ENCODE measurements at regions not wholly inside any gene's neighbourhood (a gene's known extent, or its start where the extent isn't known, plus 50 kb on each side); places are given as distances from the start of the nearest gene placed in this dataset.
A peak's percentile ranks its signal among the peaks of the same experiment; 100 is the strongest.

- H3K27ac ChIP-seq = no peak overlapping the region
- no peak for TF ChIP-seq CTCF (conservative IDR thresholded peaks at IDR 0.05; ENCODE audit: low read depth, low read length)
- no peaks in the 10 kb centered on the region for H3K79me2 ChIP-seq (ENCODE audit: insufficient read depth, low read depth)
- H4K20me1 ChIP-seq (ENCODE audit: insufficient read depth) = no peaks in the 10 kb centered on the region
- no peaks in the 10 kb centered on the region for H3K27me3 ChIP-seq (ENCODE audit: insufficient read depth, low read depth)
- H3K4me1 ChIP-seq (ENCODE audit: low read depth, poor library complexity, severe bottlenecking) = peaks cover 6% of the 10 kb centered on the region
- no peak overlapping the region for H3K4me3 ChIP-seq (IDR thresholded peaks at IDR 0.05; ENCODE audit: insufficient read depth, low read depth, low read length)
- no peak overlapping the region for H3K9ac ChIP-seq
- H3K4me2 ChIP-seq = no peak overlapping the region
- no peak overlapping the region for H2AFZ ChIP-seq (ENCODE audit: low read depth)
- no peaks in the 10 kb centered on the region for H3K36me3 ChIP-seq (ENCODE audit: insufficient read depth)
Observed at GRCh38 chr10:28986856-28987255, 302.0 kb upstream of the LYZL1 start.

- no peak overlapping the region for H3K27ac ChIP-seq
- peaks cover 6% of the 10 kb centered on the region for H3K4me1 ChIP-seq (ENCODE audit: low read depth, poor library complexity, severe bottlenecking)
- H3K4me3 ChIP-seq (IDR thresholded peaks at IDR 0.05; ENCODE audit: insufficient read depth, low read depth, low read length) = no peak overlapping the region
- no peak overlapping the region for H3K9ac ChIP-seq
- no peak overlapping the region for H2AFZ ChIP-seq (ENCODE audit: low read depth)
- H3K79me2 ChIP-seq (ENCODE audit: insufficient read depth, low read depth) = no peaks in the 10 kb centered on the region
- H3K36me3 ChIP-seq (ENCODE audit: insufficient read depth) = no peaks in the 10 kb centered on the region
- no peak overlapping the region for H3K4me2 ChIP-seq
- no peaks in the 10 kb centered on the region for H3K27me3 ChIP-seq (ENCODE audit: insufficient read depth, low read depth)
- TF ChIP-seq CTCF (conservative IDR thresholded peaks at IDR 0.05; ENCODE audit: low read depth, low read length) = no peak
- H4K20me1 ChIP-seq (ENCODE audit: insufficient read depth) = no peaks in the 10 kb centered on the region
Observed at GRCh38 chr10:28987555-28988320, 301.1 kb upstream of the LYZL1 start.

- no peak for TF ChIP-seq CTCF (conservative IDR thresholded peaks at IDR 0.05; ENCODE audit: low read depth, low read length)
- Histone ChIP-seq H3K4me2 (no peak overlapping the region), H3K27ac (no peak overlapping the region), H3K9ac (no peak overlapping the region), H3K27me3 (ENCODE audit: insufficient read depth, low read depth) (no peaks in the 10 kb centered on the region), H4K20me1 (ENCODE audit: insufficient read depth) (no peaks in the 10 kb centered on the region), H3K4me3 (IDR thresholded peaks at IDR 0.05; ENCODE audit: insufficient read depth, low read depth, low read length) (no peak overlapping the region), H3K36me3 (ENCODE audit: insufficient read depth) (no peaks in the 10 kb centered on the region), H2AFZ (ENCODE audit: low read depth) (no peak overlapping the region), H3K79me2 (ENCODE audit: insufficient read depth, low read depth) (no peaks in the 10 kb centered on the region), H3K4me1 (ENCODE audit: low read depth, poor library complexity, severe bottlenecking) (peaks cover 6% of the 10 kb centered on the region)
Observed at GRCh38 chr10:28988980-28989379, 299.9 kb upstream of the LYZL1 start.

- no peak overlapping the region for H3K4me3 ChIP-seq (IDR thresholded peaks at IDR 0.05; ENCODE audit: insufficient read depth, low read depth, low read length)
- H3K27ac ChIP-seq = no peak overlapping the region
- no peaks in the 10 kb centered on the region for H3K36me3 ChIP-seq (ENCODE audit: insufficient read depth)
- no peaks in the 10 kb centered on the region for H3K79me2 ChIP-seq (ENCODE audit: insufficient read depth, low read depth)
- H4K20me1 ChIP-seq (ENCODE audit: insufficient read depth) = no peaks in the 10 kb centered on the region
- H3K4me2 ChIP-seq = no peak overlapping the region
- no peak overlapping the region for H2AFZ ChIP-seq (ENCODE audit: low read depth)
- H3K9ac ChIP-seq = no peak overlapping the region
- TF ChIP-seq CTCF (conservative IDR thresholded peaks at IDR 0.05; ENCODE audit: low read depth, low read length) = peak; percentile 97
- H3K4me1 ChIP-seq (ENCODE audit: low read depth, poor library complexity, severe bottlenecking) = no peaks in the 10 kb centered on the region
- no peaks in the 10 kb centered on the region for H3K27me3 ChIP-seq (ENCODE audit: insufficient read depth, low read depth)
Observed at GRCh38 chr10:28991333-28992270, 297.3 kb upstream of the LYZL1 start.

Measured in KMS-11 (cell line).